Hepatocyte (in vitro differentiated cells): ENCODE measurements at regions not wholly inside any gene's neighbourhood (a gene's known extent, or its start where the extent isn't known, plus 50 kb on each side); places are given as distances from the start of the nearest gene placed in this dataset. TPM values are rescaled to one million over a fixed set of nuclear protein-coding genes. Genes with fewer than 3 reads are reported as not detected.

Experiments
- DNase-seq: peaks from one replicate; pipeline ENCODE4 v3.0.0-alpha.2; 2016; ENCODE audit warnings: low spot score
- H2AFZ ChIP-seq: fragments of 200-600 bp; sonication (generic); 2 replicates; pipeline ENCODE4 v1.6.0; 2016; ENCODE audit warnings: antibody characterized with exemption, mild to moderate bottlenecking
- H3K27ac ChIP-seq: fragments of 200-600 bp; sonication (generic); 2 replicates; pipeline ENCODE4 v1.5.1; 2016; ENCODE audit warnings: mild to moderate bottlenecking
- H3K27me3 ChIP-seq: fragments of 200-600 bp; sonication (generic); 2 replicates; pipeline ENCODE4 v1.6.1; 2016
- H3K36me3 ChIP-seq: fragments of 200-600 bp; sonication (generic); replicated peaks from 2 replicates; pipeline ENCODE4 v1.5.1; 2016; ENCODE audit warnings: low read depth; ENCODE audit not compliant: insufficient read depth
- H3K4me1 ChIP-seq: fragments of 200-600 bp; sonication (generic); 2 replicates; pipeline ENCODE4 v1.5.1; 2016; ENCODE audit warnings: mild to moderate bottlenecking, moderate library complexity; ENCODE audit not compliant: insufficient read depth
- H3K4me2 ChIP-seq: fragments of 200-600 bp; sonication (generic); 2 replicates; pipeline ENCODE4 v1.6.0; 2016
- H3K4me3 ChIP-seq: fragments of 200-600 bp; sonication (generic); 2 replicates; pipeline ENCODE4 v1.5.1; 2016; ENCODE audit warnings: mild to moderate bottlenecking
- H3K79me2 ChIP-seq: fragments of 200-600 bp; sonication (generic); 2 replicates; pipeline ENCODE4 v1.6.0; 2017; ENCODE audit warnings: mild to moderate bottlenecking
- H3K9me2 ChIP-seq: fragments of 200-600 bp; sonication (generic); replicated peaks from 2 replicates; pipeline ENCODE4 v1.6.0; 2017; ENCODE audit warnings: mild to moderate bottlenecking; ENCODE audit not compliant: insufficient read depth
- H3K9me3 ChIP-seq: fragments of 200-600 bp; sonication (generic); 2 replicates; pipeline ENCODE4 v1.5.1; 2016; ENCODE audit warnings: low read depth, mild to moderate bottlenecking
- H4K20me1 ChIP-seq: fragments of 200-600 bp; sonication (generic); 2 replicates; pipeline ENCODE4 v1.6.0; 2016; ENCODE audit warnings: mild to moderate bottlenecking; ENCODE audit not compliant: insufficient read depth, poor library complexity, severe bottlenecking
- EZH2 ChIP-seq: fragments of 200-600 bp; sonication (generic); IDR thresholded peaks from 2 replicates; pipeline ENCODE4 v1.6.1; 2016; ENCODE audit warnings: antibody characterized with exemption, mild to moderate bottlenecking, borderline replicate concordance
- EZH2phosphoT487 ChIP-seq: fragments of 200-600 bp; sonication (generic); IDR thresholded peaks from one replicate; pipeline ENCODE4 v1.6.1; 2018; ENCODE audit warnings: antibody characterized with exemption, mild to moderate bottlenecking, low read depth, moderate library complexity; ENCODE audit not compliant: unreplicated experiment, severe bottlenecking
- WGBS: methylation state at CpG from one replicate; pipeline ENCODE4 v1.1.6; 2016; ENCODE audit warnings: low lambda C conversion rate; ENCODE audit errors: missing lambda C conversion rate; 5-methylcytosine and 5-hydroxymethylcytosine counted together
- microRNA-seq: library from miRNA; unstranded; fragments of <30 nt; microRNA quantifications from one replicate; pipeline ENCODE4, GENCODE V29; 2017
- small RNA-seq: library from RNA; depleted of rRNA; stranded (forward); fragments of <200 nt; gene quantifications from one replicate; pipeline ENCODE3, GENCODE V24; 2014
- TF ChIP-seq, protein P1 (sequence below): fragments of 200-600 bp; sonication (generic); IDR thresholded peaks from 2 replicates; pipeline ENCODE4 v1.5.1; 2016; ENCODE audit warnings: antibody characterized with exemption, mild to moderate bottlenecking; ENCODE audit not compliant: poor library complexity

DNA sequence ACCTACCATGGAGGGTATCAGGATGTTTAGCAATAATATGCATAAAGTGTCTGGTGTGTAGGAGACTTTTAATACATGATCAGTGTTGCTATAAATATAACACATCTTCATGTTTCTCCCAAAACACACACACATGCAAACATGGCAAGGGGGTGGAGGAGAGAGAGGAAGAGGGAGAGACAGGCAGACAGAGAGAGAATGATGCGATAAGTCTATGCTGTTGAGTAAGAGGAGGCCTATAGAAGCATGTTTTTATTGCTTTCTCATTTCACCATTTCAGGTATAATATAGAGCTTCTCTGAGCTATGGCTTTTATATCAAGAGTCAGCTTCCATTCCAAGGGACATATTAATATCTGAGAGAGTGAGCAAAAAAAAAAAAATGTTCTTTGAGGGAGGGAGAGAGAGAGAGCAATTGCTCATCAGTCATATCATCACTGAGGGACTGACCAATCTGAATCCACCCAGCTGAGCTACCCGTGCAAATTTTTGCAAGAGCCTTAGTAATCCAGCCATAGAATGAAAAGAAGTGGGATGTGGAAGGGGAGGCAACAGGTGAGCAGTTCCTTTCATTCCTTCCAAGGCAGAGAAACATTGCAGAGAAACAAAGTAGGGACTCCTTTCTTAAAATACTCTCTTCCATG, 54.8 kb upstream of the RASSF8 start:
- Histone ChIP-seq H4K20me1 (no peaks in the 10 kb centered on the region), H3K79me2 (no peaks in the 10 kb centered on the region), H3K9me2 (no peaks in the 10 kb centered on the region), H3K4me3 (no peak overlapping the region), H3K27me3 (no peaks in the 10 kb centered on the region), H3K4me1 (no peaks in the 10 kb centered on the region), H3K9me3 (no peaks in the 10 kb centered on the region), H2AFZ (no peak overlapping the region), H3K36me3 (no peaks in the 10 kb centered on the region), H3K27ac (no peak overlapping the region), H3K4me2 (no peak overlapping the region)
- 88% methylated on average over 2 of the region's 2 CpGs for WGBS
- DNase-seq, result no peak
- TF ChIP-seq, protein P1, sequence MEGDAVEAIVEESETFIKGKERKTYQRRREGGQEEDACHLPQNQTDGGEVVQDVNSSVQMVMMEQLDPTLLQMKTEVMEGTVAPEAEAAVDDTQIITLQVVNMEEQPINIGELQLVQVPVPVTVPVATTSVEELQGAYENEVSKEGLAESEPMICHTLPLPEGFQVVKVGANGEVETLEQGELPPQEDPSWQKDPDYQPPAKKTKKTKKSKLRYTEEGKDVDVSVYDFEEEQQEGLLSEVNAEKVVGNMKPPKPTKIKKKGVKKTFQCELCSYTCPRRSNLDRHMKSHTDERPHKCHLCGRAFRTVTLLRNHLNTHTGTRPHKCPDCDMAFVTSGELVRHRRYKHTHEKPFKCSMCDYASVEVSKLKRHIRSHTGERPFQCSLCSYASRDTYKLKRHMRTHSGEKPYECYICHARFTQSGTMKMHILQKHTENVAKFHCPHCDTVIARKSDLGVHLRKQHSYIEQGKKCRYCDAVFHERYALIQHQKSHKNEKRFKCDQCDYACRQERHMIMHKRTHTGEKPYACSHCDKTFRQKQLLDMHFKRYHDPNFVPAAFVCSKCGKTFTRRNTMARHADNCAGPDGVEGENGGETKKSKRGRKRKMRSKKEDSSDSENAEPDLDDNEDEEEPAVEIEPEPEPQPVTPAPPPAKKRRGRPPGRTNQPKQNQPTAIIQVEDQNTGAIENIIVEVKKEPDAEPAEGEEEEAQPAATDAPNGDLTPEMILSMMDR, result no peak
- TF ChIP-seq EZH2phosphoT487 (no peak), EZH2 (no peak)

DNA sequence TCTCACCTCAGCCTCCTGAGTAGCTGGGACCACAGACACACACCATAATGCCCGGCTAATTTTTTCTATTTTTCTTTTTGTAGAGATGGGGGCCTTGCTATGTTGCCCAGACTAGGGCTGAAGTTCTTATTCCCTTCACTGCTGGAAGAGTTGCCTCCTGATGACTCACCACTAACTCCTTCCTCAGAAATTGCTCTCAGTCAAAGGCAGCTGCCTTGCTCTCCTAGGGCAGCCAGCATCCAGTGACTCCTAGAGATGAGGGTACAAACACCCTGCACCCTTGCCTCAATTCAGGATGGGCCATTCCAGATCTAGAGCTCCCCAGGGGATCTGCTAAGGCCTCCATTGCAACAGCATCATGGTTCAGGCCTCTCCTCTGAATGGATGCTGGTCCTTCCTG, 54.0 kb upstream of the RASSF8 start:
- no peak overlapping the region for H2AFZ ChIP-seq
- no peaks in the 10 kb centered on the region for H3K4me1 ChIP-seq
- no peak overlapping the region for H3K4me3 ChIP-seq
- no peaks in the 10 kb centered on the region for H3K79me2 ChIP-seq
- no peak overlapping the region for H3K27ac ChIP-seq
- no peaks in the 10 kb centered on the region for H3K9me2 ChIP-seq
- no peaks in the 10 kb centered on the region for H3K9me3 ChIP-seq
- no peaks in the 10 kb centered on the region for H3K27me3 ChIP-seq
- TF ChIP-seq EZH2phosphoT487, result no peak
- TF ChIP-seq, protein P1, result no peak
- TF ChIP-seq EZH2, result no peak
- no peaks in the 10 kb centered on the region for H3K36me3 ChIP-seq
- 94% methylated on average over 1 of the region's 1 CpG for WGBS
- DNase-seq, result no peak
- H4K20me1 ChIP-seq, result no peaks in the 10 kb centered on the region
- no peak overlapping the region for H3K4me2 ChIP-seq

DNA sequence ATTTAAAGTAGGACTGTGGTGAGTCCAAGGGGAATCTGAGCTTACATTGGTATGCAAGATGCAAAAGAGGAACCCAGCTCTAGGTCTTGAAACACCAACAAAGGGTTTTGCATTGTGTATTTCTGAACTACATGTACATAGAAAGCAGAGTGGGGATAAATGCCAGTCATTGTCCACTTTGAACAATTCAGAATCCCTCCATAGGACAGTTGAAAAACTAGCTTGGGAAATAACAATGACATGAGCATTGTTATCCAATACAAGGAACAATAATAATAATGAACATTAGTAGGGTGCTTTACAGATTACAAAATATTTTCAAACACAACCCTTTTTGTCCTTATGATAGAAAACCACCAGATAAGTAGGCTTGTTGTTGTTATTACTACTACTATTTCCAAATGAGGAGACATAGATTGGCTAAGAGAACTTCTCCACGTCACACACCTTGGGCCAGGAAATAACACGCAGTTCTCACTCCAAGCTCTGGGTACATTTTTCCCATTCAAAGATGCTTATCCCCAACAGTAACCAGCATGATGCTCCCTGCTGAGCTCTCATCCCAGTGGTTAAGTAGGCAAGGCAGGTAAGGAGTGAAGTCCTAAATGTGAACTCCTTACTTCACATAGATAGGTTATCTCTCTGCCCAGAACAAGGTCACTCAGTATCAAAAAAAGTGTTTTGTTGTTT, 51.7 kb upstream of the RASSF8 start:
- Histone ChIP-seq H4K20me1 (no peaks in the 10 kb centered on the region), H3K9me2 (no peaks in the 10 kb centered on the region), H3K4me2 (no peak overlapping the region), H3K27me3 (no peaks in the 10 kb centered on the region), H2AFZ (no peak overlapping the region), H3K4me1 (no peaks in the 10 kb centered on the region), H3K79me2 (no peaks in the 10 kb centered on the region), H3K9me3 (no peaks in the 10 kb centered on the region), H3K27ac (no peak overlapping the region), H3K4me3 (no peak overlapping the region), H3K36me3 (no peaks in the 10 kb centered on the region)
- TF ChIP-seq, protein P1, result no peak
- TF ChIP-seq EZH2, result no peak
- TF ChIP-seq EZH2phosphoT487, result no peak
- WGBS, result 90% methylated on average over 2 of the region's 2 CpGs
- DNase-seq, result no peak

Small RNA genes in the stretch of these regions (microRNA-seq; reads per million reads assigned to microRNA genes)
- gene MIR4302, result not detected

Small RNA genes in the stretch of these regions (small RNA-seq; reads per million reads assigned to genes)
- gene RN7SKP262, result not detected
